ENCODE measurements at regions not wholly inside any gene's neighbourhood (a gene's known extent, or its start where the extent isn't known, plus 50 kb on each side); places are given as distances from the start of the nearest gene placed in this dataset.
A peak's percentile ranks its signal among the peaks of the same experiment; 100 is the strongest.

- peak; percentile 30 for DNase-seq
Observed at GRCh38 chr15:89399238-89400115, 64.9 kb upstream of the POLG start.

- DNase-seq, result no peak
Observed at GRCh38 chr15:89398896-89399237, 64.2 kb upstream of the POLG start.

GRCh38 chr15:89397653-89398023, 63.0 kb upstream of the POLG start:
- DNase-seq, result no peak

GRCh38 chr15:89396723-89397652, 62.4 kb upstream of the POLG start:
- no peak for DNase-seq

- DNase-seq, result no peak
Observed at GRCh38 chr15:89395996-89396395, 61.4 kb upstream of the POLG start.

GRCh38 chr15:89395461-89395871, 60.8 kb upstream of the POLG start:
- DNase-seq, result no peak

- no peak for DNase-seq
Observed at GRCh38 chr15:89395031-89395430, 60.4 kb upstream of the POLG start.

GRCh38 chr15:89393056-89393455, 58.4 kb upstream of the POLG start:
- DNase-seq, result no peak

- no peak for DNase-seq
Observed at GRCh38 chr15:89391685-89392257, 57.1 kb upstream of the POLG start.

GRCh38 chr15:89389841-89390603, 55.4 kb upstream of the POLG start:
- DNase-seq, result no peak

- no peak for DNase-seq
Observed at GRCh38 chr15:89387140-89387903, 52.7 kb upstream of the POLG start.

GRCh38 chr15:89385596-89386331, 51.1 kb upstream of the POLG start:
- no peak for DNase-seq
